GM12878 (cell line): ENCODE measurements at regions not wholly inside any gene's neighbourhood (a gene's known extent, or its start where the extent isn't known, plus 50 kb on each side); places are given as distances from the start of the nearest gene placed in this dataset.

ENCODE experiments used
- ATAC-seq: fragments of 200-7000 bp; cut with Tn5 transposase; 3 replicates; pipeline ENCODE4 v1.9.1; 2020; ENCODE audit warnings: mild to moderate bottlenecking, moderate library complexity
- BruUV-seq: library from RNA; stranded (reverse); fragments of 400-500 nt; replicated peaks from 2 replicates; lab custom pipeline; 2021; lab: Mats Ljungman, UMichigan
- CTCF ChIA-PET: fragments of 300-600 bp; sonication (Branson Sonifier 250); formaldehyde crosslinking; extraction: SDS; loops from one replicate; lab custom pipeline; 2021; ENCODE audit warnings: inconsistent platforms; lab: Yijun Ruan, JAX
- POLR2A ChIA-PET: fragments of 350-600 bp; formaldehyde crosslinking; extraction: SDS; loops from one replicate; lab custom pipeline; 2021; ENCODE audit warnings: inconsistent platforms; lab: Charles Lee
- RAD21 ChIA-PET: fragments of 300-600 bp; sonication (Branson Sonifier 250); formaldehyde crosslinking; loops from one replicate; lab custom pipeline; 2023; ENCODE audit warnings: antibody characterized with exemption; ENCODE audit not compliant: unreplicated experiment; lab: Charles Lee
- SMC1A ChIA-PET: fragments of 300-600 bp; sonication (Branson Sonifier 250); formaldehyde crosslinking; loops from one replicate; lab custom pipeline; 2023; ENCODE audit not compliant: unreplicated experiment, uncharacterized antibody; lab: Charles Lee
- DNase-seq: peaks from one replicate; pipeline ENCODE4 v3.0.0-alpha.2; 2011; ENCODE audit warnings: low read depth, low spot score
- FAIRE-seq: peaks from 3 replicates; lab custom pipeline; 2011; peaks lifted over from hg19 to GRCh38; lab: Jason Lieb, UNC
- H2AFZ ChIP-seq: 2 replicates; pipeline ENCODE4 v1.6.0; 2011; ENCODE audit warnings: low read depth, low read length, control low read depth; ENCODE audit not compliant: control insufficient read depth
- H3K27ac ChIP-seq: 2 replicates; pipeline ENCODE4 v1.5.1; 2011; ENCODE audit warnings: control low read depth; ENCODE audit not compliant: control insufficient read depth, insufficient read depth
- H3K27me3 ChIP-seq, 2 experiments: replicated peaks in 1 of 2; 2 replicates each; pipeline versions ENCODE4 v1.6.0 to v1.6.1; 2011; ENCODE audit warnings: low read length in 1 of 2; ENCODE audit not compliant: control insufficient read depth in 2 of 2, insufficient read depth in 2 of 2
- H3K36me3 ChIP-seq, 2 experiments: 2 replicates each; pipeline ENCODE4 v1.5.1; 2011; ENCODE audit warnings: low read length in 1 of 2; ENCODE audit not compliant: control insufficient read depth in 2 of 2, insufficient read depth in 2 of 2
- H3K4me1 ChIP-seq: 2 replicates; pipeline ENCODE4 v1.6.1; 2011; ENCODE audit warnings: mild to moderate bottlenecking, low read length, moderate library complexity, mixed read lengths; ENCODE audit not compliant: control insufficient read depth, insufficient read depth
- H3K4me2 ChIP-seq: 2 replicates; pipeline ENCODE4 v1.6.0; 2011; ENCODE audit warnings: control low read depth; ENCODE audit not compliant: control insufficient read depth, insufficient read depth
- H3K4me3 ChIP-seq: fragments of 200-600 bp; sonication (generic); 2 replicates; pipeline ENCODE4 v1.5.1; 2016
- H3K79me2 ChIP-seq: 2 replicates; pipeline ENCODE4 v1.6.0; 2011; ENCODE audit warnings: low read length; ENCODE audit not compliant: control insufficient read depth, insufficient read depth
- H3K9ac ChIP-seq: 2 replicates; pipeline ENCODE4 v1.8.0; 2011; ENCODE audit warnings: low read length, control low read depth, mixed read lengths; ENCODE audit not compliant: control insufficient read depth, insufficient read depth
- H3K9me3 ChIP-seq: replicated peaks from 3 replicates; pipeline ENCODE4 v1.5.1; 2011; ENCODE audit warnings: mild to moderate bottlenecking, low read length; ENCODE audit not compliant: control insufficient read depth, insufficient read depth
- H4K20me1 ChIP-seq: 2 replicates; pipeline ENCODE4 v1.6.0; 2011; ENCODE audit not compliant: control insufficient read depth, insufficient read depth
- BCL3 ChIP-seq: IDR thresholded peaks from 2 replicates; pipeline ENCODE4 v1.6.1; 2011; ENCODE audit warnings: borderline replicate concordance, low read depth, mild to moderate bottlenecking, moderate library complexity, low read length; ENCODE audit not compliant: insufficient read depth, poor library complexity, severe bottlenecking
- BHLHE40 ChIP-seq, 2 experiments: fragments of 450-650 bp in 1 of 2; IDR thresholded peaks; 2 replicates each; pipeline ENCODE4 v1.6.1; 2011 to 2017; ENCODE audit warnings: low read depth in 2 of 2, borderline replicate concordance in 1 of 2, improper control_type of control experiment in 1 of 2, low read length in 1 of 2, mild to moderate bottlenecking in 1 of 2
- EZH2 ChIP-seq: IDR thresholded peaks from 2 replicates; pipeline ENCODE4 v1.6.1; 2012; ENCODE audit warnings: low read depth, mild to moderate bottlenecking, control low read depth, inconsistent platforms, low read length, borderline replicate concordance; ENCODE audit not compliant: control insufficient read depth
- FOS ChIP-seq: IDR thresholded peaks from 3 replicates; pipeline ENCODE4 v1.6.1; 2011; ENCODE audit warnings: borderline replicate concordance; ENCODE audit not compliant: insufficient read length; ENCODE audit errors: extremely low read depth
- HCFC1 ChIP-seq: fragments of 150-350 bp; IDR thresholded peaks from 2 replicates; pipeline ENCODE4 v1.6.1; 2014; ENCODE audit warnings: low read length
- IKZF1 ChIP-seq: fragments of 450-650 bp; conservative IDR thresholded peaks from 2 replicates; pipeline ENCODE4 v1.6.1; 2017; ENCODE audit warnings: antibody characterized with exemption, mild to moderate bottlenecking
- IRF4 ChIP-seq: IDR thresholded peaks from 2 replicates; pipeline ENCODE4 v1.6.1; 2011; ENCODE audit warnings: low read depth, low read length
- KLF5 ChIP-seq: fragments of 450-650 bp; IDR thresholded peaks from 2 replicates; pipeline ENCODE4 v1.6.1; 2014; ENCODE audit warnings: mild to moderate bottlenecking; ENCODE audit not compliant: partially characterized antibody
- LARP7 ChIP-seq: fragments of 450-650 bp; IDR thresholded peaks from 2 replicates; pipeline ENCODE4 v1.6.1; 2017; ENCODE audit warnings: mild to moderate bottlenecking
- MTA3 ChIP-seq: IDR thresholded peaks from 2 replicates; pipeline ENCODE4 v1.6.1; 2012; ENCODE audit warnings: low read length, inconsistent platforms, borderline replicate concordance
- NRF1 ChIP-seq: conservative IDR thresholded peaks from 2 replicates; pipeline ENCODE4 v1.6.1; 2011; ENCODE audit warnings: mild to moderate bottlenecking, low read depth, low read length, improper control_type of control experiment
- PML ChIP-seq: IDR thresholded peaks from 2 replicates; pipeline ENCODE4 v1.6.1; 2012; ENCODE audit warnings: low read length, inconsistent platforms
- RAD21 ChIP-seq: IDR thresholded peaks from 2 replicates; pipeline ENCODE4 v1.6.1; 2011; ENCODE audit warnings: mild to moderate bottlenecking, low read depth, low read length, moderate library complexity; ENCODE audit not compliant: insufficient read depth
- RFX5 ChIP-seq: IDR thresholded peaks from 2 replicates; pipeline ENCODE4 v1.6.1; 2011; ENCODE audit warnings: low read depth, low read length, improper control_type of control experiment
- SPI1 ChIP-seq: IDR thresholded peaks from 2 replicates; pipeline ENCODE4 v1.6.1; 2011; ENCODE audit warnings: low read depth, mild to moderate bottlenecking, low read length, moderate library complexity, borderline replicate concordance; ENCODE audit not compliant: insufficient read depth
- ZBED1 ChIP-seq: IDR thresholded peaks from 2 replicates; pipeline ENCODE4 v1.6.1; 2016; ENCODE audit warnings: borderline replicate concordance
- WGBS: methylation state at CpG from one replicate; pipeline ENCODE4 v1.1.6; 2016; ENCODE audit warnings: low lambda C conversion rate; ENCODE audit not compliant: insufficient replicate concordance, insufficient coverage; ENCODE audit errors: missing lambda C conversion rate; 5-methylcytosine and 5-hydroxymethylcytosine counted together
- in situ Hi-C: fragments of 300-500 bp; cut with MboI; formaldehyde crosslinking; loops from 9 replicates; pipeline ENCODE4 v1.14.3; 2018; ENCODE audit warnings: mixed read lengths
- intact Hi-C: fragments of 100-400 bp; cut with micrococcal nuclease; formaldehyde crosslinking; loops from one replicate; pipeline ENCODE4 v1.14.2; 2022; ENCODE audit not compliant: unreplicated experiment
- TF ChIP-seq, protein P1 (sequence below): IDR thresholded peaks from 2 replicates; pipeline ENCODE4 v1.6.1; 2012; ENCODE audit warnings: low read depth, low read length, improper control_type of control experiment

- ATAC-seq: no peak
- RAD21 ChIA-PET: no interaction called here
- no TSS peak for BruUV-seq
- no peaks in the 10 kb centered on the region for H4K20me1 ChIP-seq
- POLR2A ChIA-PET: no interaction called here
- no peak for FAIRE-seq
- WGBS: 48% methylated on average over 30 of the region's 30 CpGs
- H3K4me1 ChIP-seq: no peaks in the 10 kb centered on the region
- H3K9ac ChIP-seq: no peak overlapping the region
- H3K9me3 ChIP-seq: no peaks in the 10 kb centered on the region
- H3K27me3 ChIP-seq: peaks cover 15 to 28% of the 10 kb centered on the region in 2 experiments
- no peak for DNase-seq
- H3K36me3 ChIP-seq: no peaks in the 10 kb centered on the region
- in situ Hi-C loops (no loop called here), intact Hi-C loops (no loop called here)
- H3K27ac ChIP-seq: no peak overlapping the region
- CTCF ChIA-PET: no interaction called here
- SMC1A ChIA-PET: no interaction called here
- no peak overlapping the region for H3K4me3 ChIP-seq
- TF ChIP-seq RAD21: no peak
- no peak for TF ChIP-seq FOS
- no peak for TF ChIP-seq IRF4
- TF ChIP-seq MTA3: no peak
- no peak for TF ChIP-seq EZH2
- no peak for TF ChIP-seq BCL3
- TF ChIP-seq, protein P1, sequence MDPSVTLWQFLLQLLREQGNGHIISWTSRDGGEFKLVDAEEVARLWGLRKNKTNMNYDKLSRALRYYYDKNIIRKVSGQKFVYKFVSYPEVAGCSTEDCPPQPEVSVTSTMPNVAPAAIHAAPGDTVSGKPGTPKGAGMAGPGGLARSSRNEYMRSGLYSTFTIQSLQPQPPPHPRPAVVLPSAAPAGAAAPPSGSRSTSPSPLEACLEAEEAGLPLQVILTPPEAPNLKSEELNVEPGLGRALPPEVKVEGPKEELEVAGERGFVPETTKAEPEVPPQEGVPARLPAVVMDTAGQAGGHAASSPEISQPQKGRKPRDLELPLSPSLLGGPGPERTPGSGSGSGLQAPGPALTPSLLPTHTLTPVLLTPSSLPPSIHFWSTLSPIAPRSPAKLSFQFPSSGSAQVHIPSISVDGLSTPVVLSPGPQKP: no peak
- no peak for TF ChIP-seq BHLHE40 (IDR thresholded peaks at IDR 0.05; ENCODE audit: borderline replicate concordance in 1 of 2, low read depth in 2 of 2, low read length in 1 of 2)
- no peak for TF ChIP-seq HCFC1
- TF ChIP-seq KLF5: no peak
- TF ChIP-seq IKZF1: no peak
- no peak for TF ChIP-seq ZBED1
- no peak for TF ChIP-seq RFX5
- no peak for TF ChIP-seq NRF1
- TF ChIP-seq LARP7: no peak
- no peak for TF ChIP-seq PML
- TF ChIP-seq SPI1: no peak
- no peak overlapping the region for H3K4me2 ChIP-seq
- H2AFZ ChIP-seq: no peak overlapping the region
- no peaks in the 10 kb centered on the region for H3K79me2 ChIP-seq
These were observed 184.7 kb downstream of the C9orf50 start for GRCh38 chr9:129435988-129436717.
